ENCODE measurements at regions not wholly inside any gene's neighbourhood (a gene's known extent, or its start where the extent isn't known, plus 50 kb on each side); places are given as distances from the start of the nearest gene placed in this dataset.

DNA sequence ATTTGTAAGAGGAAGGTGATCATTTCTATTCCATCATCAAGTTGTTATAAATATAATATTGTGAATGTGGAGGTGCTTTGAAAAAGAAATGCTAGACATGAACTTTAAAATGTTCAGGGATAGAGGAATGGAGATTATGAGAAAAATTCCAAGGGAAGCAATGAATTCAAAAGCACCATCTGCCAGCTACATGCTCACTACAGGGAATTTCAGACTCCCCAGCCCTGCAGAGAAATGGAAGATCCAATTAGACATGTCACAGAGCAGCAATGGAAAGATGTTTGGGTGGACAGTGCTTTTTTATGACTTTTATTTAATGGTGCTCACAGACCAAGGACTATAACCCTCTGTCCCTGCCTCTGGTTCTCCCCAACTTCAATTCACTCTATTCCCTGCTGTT, 209.7 kb downstream of the ESM1 start:
- no peak for TF ChIP-seq POLR2A (IDR thresholded peaks at IDR 0.05)
- TF ChIP-seq, protein P1, sequence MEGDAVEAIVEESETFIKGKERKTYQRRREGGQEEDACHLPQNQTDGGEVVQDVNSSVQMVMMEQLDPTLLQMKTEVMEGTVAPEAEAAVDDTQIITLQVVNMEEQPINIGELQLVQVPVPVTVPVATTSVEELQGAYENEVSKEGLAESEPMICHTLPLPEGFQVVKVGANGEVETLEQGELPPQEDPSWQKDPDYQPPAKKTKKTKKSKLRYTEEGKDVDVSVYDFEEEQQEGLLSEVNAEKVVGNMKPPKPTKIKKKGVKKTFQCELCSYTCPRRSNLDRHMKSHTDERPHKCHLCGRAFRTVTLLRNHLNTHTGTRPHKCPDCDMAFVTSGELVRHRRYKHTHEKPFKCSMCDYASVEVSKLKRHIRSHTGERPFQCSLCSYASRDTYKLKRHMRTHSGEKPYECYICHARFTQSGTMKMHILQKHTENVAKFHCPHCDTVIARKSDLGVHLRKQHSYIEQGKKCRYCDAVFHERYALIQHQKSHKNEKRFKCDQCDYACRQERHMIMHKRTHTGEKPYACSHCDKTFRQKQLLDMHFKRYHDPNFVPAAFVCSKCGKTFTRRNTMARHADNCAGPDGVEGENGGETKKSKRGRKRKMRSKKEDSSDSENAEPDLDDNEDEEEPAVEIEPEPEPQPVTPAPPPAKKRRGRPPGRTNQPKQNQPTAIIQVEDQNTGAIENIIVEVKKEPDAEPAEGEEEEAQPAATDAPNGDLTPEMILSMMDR (IDR thresholded peaks at IDR 0.05): no peak

All from Peyer's patch (tissue), 4 donors.